SKM-1 (cell line): ENCODE measurements at regions not wholly inside any gene's neighbourhood (a gene's known extent, or its start where the extent isn't known, plus 50 kb on each side); places are given as distances from the start of the nearest gene placed in this dataset.
"Not testable (repeated sequence)": the region's sequence is repeated elsewhere in the genome, so short reads cannot be mapped to it uniquely, and the experiment has no call there.

Experiments used
- DNase-seq: peaks from one replicate; lab custom pipeline; 2025; ENCODE audit not compliant: unreplicated experiment; lab: John Stamatoyannopoulos, UW

DNA sequence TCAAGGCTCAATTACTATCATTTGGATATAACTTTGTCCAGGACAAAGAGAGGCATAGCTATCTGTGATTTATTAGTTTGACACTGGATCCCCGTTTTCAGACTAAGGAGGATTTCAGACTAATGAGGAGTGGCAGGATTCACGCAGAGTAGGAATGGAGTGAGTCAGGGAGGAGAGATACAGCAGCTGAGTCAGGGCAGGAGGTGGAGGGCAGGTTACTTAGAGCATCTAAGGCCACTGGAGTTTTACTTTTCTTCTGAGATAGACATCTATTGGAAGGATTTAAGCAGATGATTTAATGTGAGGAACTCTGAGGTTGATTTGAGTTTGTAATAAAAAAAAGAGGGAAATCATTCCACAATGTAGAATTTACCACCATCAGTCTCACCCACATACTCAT lies 110.6 kb downstream of the RPIA start:
- DNase-seq: not testable (repeated sequence)

DNA sequence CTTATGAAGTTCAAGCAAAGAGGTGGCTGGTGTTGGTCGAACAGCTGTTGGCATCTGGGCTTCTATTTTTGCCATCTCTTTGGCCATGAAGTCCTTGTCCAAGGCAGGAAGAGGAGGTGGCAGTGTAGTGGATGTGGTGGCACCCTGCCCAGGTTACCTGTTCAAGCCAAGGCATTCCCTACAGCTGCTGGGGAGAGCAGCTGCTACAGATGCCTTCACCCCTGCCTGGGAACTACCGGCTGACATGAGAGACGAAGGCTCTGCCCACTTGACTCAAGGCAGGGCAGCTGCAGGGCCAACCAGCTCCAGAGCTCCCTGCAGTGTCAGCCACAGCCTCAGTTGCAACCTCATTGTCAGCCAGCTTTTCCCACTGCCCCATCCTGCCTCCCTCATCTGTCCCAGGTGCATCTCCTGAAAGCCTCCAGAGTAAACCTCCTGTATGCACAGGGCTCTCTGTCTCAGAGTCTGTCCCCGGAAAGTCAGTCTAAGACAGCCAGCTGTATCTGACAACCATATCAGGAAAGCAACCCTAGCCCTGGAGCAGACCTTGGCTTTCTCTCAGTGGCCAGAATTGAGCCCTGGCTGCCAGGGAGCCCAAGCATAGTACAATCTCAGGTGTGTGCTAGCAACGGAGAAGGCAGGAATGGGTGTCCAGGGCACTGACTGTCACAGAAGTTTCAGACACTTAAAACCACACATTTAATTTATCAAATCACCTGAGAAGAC lies 115.9 kb downstream of the RPIA start:
- DNase-seq: no peak

DNA sequence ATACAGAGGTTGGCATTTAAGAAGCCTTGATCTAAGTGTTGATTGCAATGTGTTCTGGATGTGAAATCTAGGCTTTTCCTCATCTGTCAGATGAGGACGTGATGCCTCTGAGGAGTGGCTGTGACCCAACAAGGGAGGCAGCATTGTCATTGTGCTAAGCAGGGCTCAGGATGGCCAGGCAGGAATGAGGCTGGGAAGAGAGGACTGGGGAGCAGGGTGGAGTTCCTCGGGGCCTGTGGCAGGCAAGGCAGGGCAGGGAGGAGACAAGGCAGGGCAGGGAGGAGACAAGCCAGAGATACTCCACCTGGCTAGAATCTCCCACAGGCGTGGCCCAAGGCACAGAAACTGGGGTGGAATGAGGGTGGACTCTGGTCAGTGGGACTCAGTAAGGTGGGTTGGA lies 116.6 kb downstream of the RPIA start:
- no peak for DNase-seq

GRCh38 chr2:88808652-88809051 lies 117.2 kb downstream of the RPIA start:
- DNase-seq: no peak

DNA sequence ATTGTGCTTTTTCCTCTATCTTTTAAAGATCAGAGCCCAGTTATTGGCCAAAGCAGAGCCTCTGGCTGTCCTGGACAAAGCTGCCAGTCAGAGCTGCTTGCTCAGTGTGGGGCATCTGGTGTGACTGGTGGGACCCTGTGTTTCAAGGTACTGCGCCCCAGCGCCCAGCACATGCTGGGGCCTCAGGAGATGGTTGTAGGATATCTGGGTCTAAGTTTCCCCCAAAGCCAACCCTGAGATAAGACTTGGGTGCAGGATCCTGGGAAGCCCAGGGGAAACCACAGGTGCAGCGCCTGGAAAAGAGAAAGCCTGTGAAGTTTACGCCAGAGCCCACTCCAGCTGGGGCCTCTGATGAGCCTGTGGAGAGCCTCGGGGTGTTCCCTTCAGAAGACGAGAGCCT lies 117.7 kb downstream of the RPIA start:
- DNase-seq: no peak

DNA sequence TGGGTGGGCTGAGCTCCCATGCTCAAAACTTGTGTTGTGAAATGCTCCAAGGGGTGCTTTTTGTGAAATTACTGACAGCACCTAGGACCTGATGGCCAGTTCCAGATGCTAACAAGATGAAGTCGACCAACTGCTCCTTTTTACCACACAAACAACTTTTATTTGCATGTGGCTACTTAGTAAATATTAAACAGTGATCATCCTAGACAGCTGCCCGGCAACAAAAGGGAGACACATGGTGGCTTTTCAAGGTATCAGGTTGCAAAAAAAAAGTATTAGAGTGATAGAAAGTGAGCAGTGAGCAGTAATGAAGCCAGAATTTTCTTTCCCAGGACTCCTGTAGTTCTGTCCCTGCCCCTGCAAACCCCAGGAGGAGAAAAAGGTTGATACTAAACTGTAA lies 118.5 kb downstream of the RPIA start:
- no peak for DNase-seq

GRCh38 chr2:88810488-88810887 lies 119.0 kb downstream of the RPIA start:
- no peak for DNase-seq

DNA sequence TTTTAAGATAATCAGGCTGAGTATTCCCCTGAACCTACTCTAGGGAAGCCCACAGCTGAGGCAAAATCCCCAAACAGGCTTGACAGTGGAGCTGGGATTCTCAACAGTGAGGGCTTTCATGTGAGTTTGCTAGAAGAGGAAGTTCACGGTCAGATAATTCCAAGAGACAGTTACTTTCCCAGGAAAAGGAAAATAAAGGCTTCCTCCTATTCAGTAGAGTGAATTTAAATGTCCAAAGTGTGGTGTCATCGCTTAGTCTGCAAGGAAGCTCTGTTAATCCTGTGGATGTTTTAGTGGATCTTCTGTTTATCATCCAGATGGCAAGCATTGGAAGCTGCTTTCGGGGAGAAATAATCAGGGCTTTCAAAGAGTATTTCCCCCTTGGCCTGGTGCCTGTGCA lies 119.8 kb downstream of the RPIA start:
- no peak for DNase-seq

DNA sequence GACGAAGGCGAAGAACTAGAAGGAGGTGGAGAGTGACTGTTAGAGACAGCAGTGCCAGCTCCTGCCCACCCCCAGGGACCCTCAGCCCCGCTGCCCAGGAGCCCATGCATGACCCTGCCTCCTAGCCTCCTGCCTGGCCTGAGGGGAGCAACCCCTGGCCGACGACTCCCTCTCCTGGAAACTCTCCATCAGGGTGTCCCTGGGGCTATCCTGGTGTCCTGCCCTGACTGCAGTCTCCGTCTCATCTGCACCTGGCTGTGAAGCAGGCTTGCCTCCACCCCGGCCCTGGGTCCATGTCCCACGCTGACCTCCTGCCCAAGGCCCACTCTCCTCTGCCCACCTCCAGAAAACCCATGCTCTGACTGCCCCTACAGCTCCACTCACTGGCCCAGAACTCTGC lies 120.2 kb downstream of the RPIA start:
- DNase-seq: no peak

DNA sequence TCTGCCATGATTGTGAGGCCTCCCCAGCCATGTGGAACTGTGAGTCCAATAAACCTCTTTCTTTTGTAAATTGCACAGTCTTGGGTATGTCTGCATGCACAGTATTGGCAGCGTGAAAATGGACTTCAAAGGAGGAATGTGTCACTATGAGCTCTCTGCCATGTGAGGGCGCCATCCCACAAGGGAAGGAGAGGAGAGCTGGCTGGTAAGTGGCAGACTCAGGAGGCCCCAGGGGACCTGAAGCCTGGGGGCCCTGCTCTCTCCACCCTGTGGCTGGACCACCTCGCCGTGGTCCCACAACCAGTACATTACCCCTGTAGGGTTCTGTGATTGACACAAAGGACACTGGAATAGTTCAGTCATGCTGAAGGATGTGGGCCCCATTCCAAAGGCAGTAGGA lies 122.1 kb downstream of the RPIA start:
- DNase-seq: no peak

- no peak for DNase-seq
These were observed 123.8 kb downstream of the RPIA start for GRCh38 chr2:88815282-88815681.

DNA sequence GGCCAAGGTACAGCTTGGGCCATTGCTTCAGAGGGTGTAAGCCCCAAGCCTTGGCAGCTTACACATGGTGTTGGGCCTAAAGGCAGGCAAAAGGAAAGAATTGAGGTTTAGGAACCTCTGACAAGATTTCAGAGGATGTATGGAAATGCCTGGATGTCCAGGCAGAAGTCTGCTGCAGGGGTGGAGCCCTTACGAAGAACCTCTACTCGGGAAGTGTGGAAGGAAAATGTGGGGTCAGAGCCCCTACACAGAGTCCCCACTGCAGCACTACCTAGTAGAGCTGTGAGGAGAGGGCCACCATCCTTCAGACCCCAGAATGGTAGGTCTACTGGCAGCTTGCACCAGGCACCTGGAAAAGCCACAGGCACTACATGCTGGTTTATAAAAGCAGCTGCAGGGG lies 124.2 kb downstream of the RPIA start:
- DNase-seq: no peak

- no peak for DNase-seq
These were observed 126.9 kb downstream of the RPIA start for GRCh38 chr2:88818381-88818780.

GRCh38 chr2:88824951-88825350 lies 133.5 kb downstream of the RPIA start:
- no peak for DNase-seq

DNA sequence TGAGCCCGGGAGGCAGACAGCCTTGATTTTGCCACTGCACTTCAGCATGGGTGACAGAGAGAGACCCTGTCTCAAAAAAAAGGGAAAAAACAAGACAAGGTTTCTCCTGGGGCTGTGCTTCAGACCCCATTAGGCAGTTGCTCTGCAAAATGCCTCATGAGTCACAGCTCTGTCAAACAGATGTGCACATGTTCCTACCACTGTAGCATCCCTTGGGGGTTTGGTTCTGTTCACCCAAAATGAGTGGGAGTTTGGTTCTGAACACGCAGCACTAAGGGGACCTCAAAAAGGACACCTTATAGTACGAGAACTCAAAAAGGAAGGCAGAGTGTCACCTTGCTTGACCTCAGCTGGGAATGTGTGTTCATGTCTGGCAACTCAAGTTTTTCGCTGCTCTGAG lies 134.9 kb downstream of the RPIA start:
- no peak for DNase-seq

GRCh38 chr2:88827821-88828220 lies 136.3 kb downstream of the RPIA start:
- no peak for DNase-seq

DNA sequence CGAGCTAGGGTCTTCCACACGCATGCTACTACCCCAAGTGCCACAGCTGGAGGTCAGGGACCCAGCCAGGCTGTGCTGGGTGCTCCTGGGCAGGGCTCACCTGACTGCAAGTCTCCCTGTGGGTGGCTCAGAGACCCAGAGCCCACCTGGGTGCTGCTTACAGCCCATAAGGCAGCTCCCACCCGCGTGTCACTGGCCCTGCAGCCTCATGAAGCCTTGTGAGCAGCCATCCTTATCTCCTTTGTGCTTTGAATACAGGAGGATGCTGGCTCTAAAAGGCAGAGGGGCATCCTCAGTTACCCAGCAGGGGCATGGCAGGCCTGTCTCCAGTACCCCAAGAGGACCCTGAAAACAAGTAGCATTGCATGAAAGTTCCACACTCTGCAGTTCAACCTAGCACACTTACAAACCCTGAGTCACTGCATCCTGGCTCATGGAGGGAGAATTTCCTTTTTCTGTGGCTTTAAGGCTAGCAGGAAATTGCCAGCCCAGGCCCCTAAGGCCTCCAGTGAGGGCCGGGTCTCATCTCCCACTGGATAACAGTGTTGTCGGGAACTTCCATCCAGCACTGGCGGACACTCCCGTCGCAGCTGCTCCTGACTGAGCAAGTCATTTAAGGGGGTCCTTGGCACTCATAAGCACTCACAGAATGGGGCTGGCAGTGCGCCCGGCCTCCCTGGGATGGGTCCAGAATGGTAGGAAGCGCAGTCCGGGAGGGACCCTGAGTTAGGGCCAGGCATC lies 137.1 kb downstream of the RPIA start:
- no peak for DNase-seq

DNA sequence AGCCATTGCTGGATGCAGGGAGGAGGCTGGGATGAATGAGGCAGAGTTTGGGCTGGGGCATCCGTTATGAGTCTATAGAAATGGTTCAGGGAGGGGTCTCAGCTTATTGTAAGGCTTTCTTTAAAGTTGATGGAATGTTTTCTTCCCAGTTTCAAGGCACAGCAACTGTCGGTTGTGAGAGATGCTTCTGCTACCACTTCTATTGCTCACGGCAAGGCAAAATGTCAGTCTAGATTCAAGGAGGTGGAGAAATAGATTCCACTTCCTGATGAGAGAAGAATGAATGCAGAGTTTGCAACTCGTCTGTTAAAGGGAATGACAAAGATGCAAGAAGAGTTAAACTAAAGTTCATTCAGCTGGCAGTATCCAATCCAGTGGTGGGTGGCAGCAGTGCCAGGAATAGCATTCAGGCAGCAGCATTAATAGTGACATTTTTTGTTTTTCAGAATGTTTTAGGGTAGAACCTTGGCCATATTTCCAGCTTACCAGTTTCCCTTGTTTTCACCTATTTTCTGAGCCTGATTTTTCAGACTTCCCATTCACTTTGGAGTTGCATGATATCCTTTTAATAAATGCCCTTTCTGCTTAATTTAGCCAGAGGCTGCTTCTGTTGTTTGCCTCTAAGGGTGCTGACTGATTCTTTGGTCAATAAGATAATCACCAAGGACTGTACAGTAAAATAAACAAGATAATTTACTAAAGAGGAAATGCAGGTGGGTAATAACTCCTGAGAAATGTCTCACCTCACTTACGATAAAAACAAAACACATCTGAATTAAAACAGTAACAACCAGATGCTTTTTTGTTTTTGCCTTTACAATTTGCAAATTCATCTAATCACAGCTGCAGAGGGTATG lies 138.4 kb downstream of the RPIA start:
- DNase-seq: no peak

DNA sequence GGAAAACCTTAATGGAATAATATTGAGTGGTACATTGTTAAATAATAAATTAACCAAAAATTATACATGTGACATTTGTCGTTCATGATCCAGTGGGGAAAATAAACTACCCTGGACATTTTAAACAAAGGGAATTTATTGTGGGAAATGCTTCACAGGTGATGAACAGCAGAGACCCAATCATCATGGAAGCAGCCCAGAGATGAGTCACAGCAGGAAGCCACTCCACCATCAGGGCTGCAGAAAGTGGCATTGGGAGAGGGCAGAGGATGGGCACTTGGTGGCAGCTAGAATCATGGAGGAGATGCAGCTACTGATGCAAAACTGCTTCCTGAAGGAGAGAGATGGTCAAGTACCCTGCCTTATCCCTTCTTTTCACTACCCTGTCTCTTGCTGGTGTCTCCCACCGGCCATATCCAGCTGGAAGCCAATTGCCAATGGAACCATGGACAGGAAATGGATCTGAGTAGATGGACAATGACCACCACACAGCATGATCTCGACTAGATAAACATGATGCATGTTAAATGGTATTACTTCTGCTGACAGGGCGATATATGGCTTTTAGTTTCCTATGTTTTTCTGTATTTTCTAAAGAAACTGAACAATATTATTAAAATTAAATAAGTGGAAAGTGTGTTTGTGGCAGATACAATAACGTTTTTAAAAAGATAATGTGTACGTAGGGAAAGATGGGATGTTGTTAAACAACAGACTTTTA lies 139.8 kb downstream of the RPIA start:
- no peak for DNase-seq

- DNase-seq: peak; percentile 85
These were observed 140.3 kb downstream of the RPIA start for GRCh38 chr2:88831792-88832248.
